Left renal cortex interstitium (tissue), 4 donors: ENCODE measurements at regions not wholly inside any gene's neighbourhood (a gene's known extent, or its start where the extent isn't known, plus 50 kb on each side); places are given as distances from the start of the nearest gene placed in this dataset.
A peak's percentile ranks its signal among the peaks of the same experiment; 100 is the strongest.
"Not testable (repeated sequence)": the region's sequence is repeated elsewhere in the genome, so short reads cannot be mapped to it uniquely, and the experiment has no call there.

Experiments used
- DNase-seq, 4 donors: peaks; one replicate each; pipeline ENCODE4 v3.0.0-alpha.2; 2013; ENCODE audit warnings: low read depth in 4 of 4, low spot score in 2 of 4, missing footprints in 1 of 4

- no peak for DNase-seq
These were observed 379.8 kb downstream of the SEC23A start for GRCh38 chr14:38723277-38723676.

- peak in 2 of 4 donors; percentile 21 to 57 for DNase-seq
These were observed 381.1 kb downstream of the SEC23A start for GRCh38 chr14:38721822-38722431.

- DNase-seq: no peak
These were observed 384.5 kb downstream of the SEC23A start for GRCh38 chr14:38718519-38718918.

- no peak for DNase-seq
These were observed 386.1 kb downstream of the SEC23A start for GRCh38 chr14:38716926-38717325.

- no peak for DNase-seq
These were observed 392.2 kb downstream of the SEC23A start for GRCh38 chr14:38710881-38711280.

- no peak for DNase-seq
These were observed 392.8 kb downstream of the SEC23A start for GRCh38 chr14:38710196-38710595.

GRCh38 chr14:38705220-38705619, 397.8 kb downstream of the SEC23A start:
- no peak for DNase-seq

- no peak for DNase-seq
These were observed 398.8 kb downstream of the SEC23A start for GRCh38 chr14:38704220-38704619.

GRCh38 chr14:38696925-38697324, 406.1 kb downstream of the SEC23A start:
- DNase-seq: no peak

GRCh38 chr14:38693423-38693822, 409.6 kb downstream of the SEC23A start:
- no peak for DNase-seq

GRCh38 chr14:38669027-38669426, 413.1 kb upstream of the CLEC14A start:
- no peak for DNase-seq

- no peak for DNase-seq
These were observed 407.5 kb upstream of the CLEC14A start for GRCh38 chr14:38663382-38663781.

- DNase-seq: no peak
These were observed 406.9 kb upstream of the CLEC14A start for GRCh38 chr14:38662781-38663180.

GRCh38 chr14:38646391-38646790, 390.5 kb upstream of the CLEC14A start:
- no peak for DNase-seq

- not testable (repeated sequence) for DNase-seq
These were observed 379.0 kb upstream of the CLEC14A start for GRCh38 chr14:38634913-38635312.

- DNase-seq: no peak
These were observed 373.5 kb upstream of the CLEC14A start for GRCh38 chr14:38629412-38629811.

GRCh38 chr14:38627163-38627562, 371.3 kb upstream of the CLEC14A start:
- no peak for DNase-seq

- no peak for DNase-seq
These were observed 367.8 kb upstream of the CLEC14A start for GRCh38 chr14:38623661-38624060.

GRCh38 chr14:38618514-38618913, 362.6 kb upstream of the CLEC14A start:
- DNase-seq: no peak

GRCh38 chr14:38616959-38617358, 361.1 kb upstream of the CLEC14A start:
- DNase-seq: no peak

- DNase-seq: no peak
These were observed 356.0 kb upstream of the CLEC14A start for GRCh38 chr14:38611928-38612327.

GRCh38 chr14:38608244-38608643, 352.4 kb upstream of the CLEC14A start:
- DNase-seq: no peak
